Panc1 (cell line): ENCODE measurements at regions not wholly inside any gene's neighbourhood (a gene's known extent, or its start where the extent isn't known, plus 50 kb on each side); places are given as distances from the start of the nearest gene placed in this dataset.

ENCODE experiments used
- ATAC-seq: fragments of 200-7000 bp; cut with Tn5 transposase; 2 replicates; pipeline ENCODE4 v1.9.1; 2020; ENCODE audit warnings: mild to moderate bottlenecking, moderate library complexity
- BruUV-seq: library from RNA; stranded (reverse); fragments of 400-500 nt; replicated peaks from 2 replicates; lab custom pipeline; 2021; lab: Mats Ljungman, UMichigan
- CTCF ChIA-PET: fragments of 300-600 bp; sonication (Branson Sonifier 250); formaldehyde crosslinking; loops from one replicate; lab custom pipeline; 2022; ENCODE audit warnings: antibody characterized with exemption; lab: Charles Lee
- POLR2A ChIA-PET: fragments of 300-600 bp; sonication (Branson Sonifier 250); formaldehyde crosslinking; loops from one replicate; lab custom pipeline; 2022; ENCODE audit warnings: antibody characterized with exemption; lab: Charles Lee
- DNase-seq: peaks from one replicate; pipeline ENCODE4 v3.0.0-alpha.2; 2010; ENCODE audit warnings: low read depth, low spot score
- H3K27ac ChIP-seq: 2 replicates; pipeline ENCODE4 v1.5.1; 2011; ENCODE audit warnings: mild to moderate bottlenecking, low read length, inconsistent platforms
- H3K27me3 ChIP-seq: fragments of 200-500 bp; sonication (Bioruptor generic); 2 replicates; pipeline ENCODE4 v1.6.0; 2014; ENCODE audit warnings: low read length, inconsistent platforms; ENCODE audit not compliant: control insufficient read depth, insufficient read depth
- H3K36me3 ChIP-seq: fragments of 200-500 bp; sonication (Bioruptor generic); 2 replicates; pipeline ENCODE4 v1.5.1; 2014; ENCODE audit warnings: inconsistent platforms, mild to moderate bottlenecking, low read length, moderate library complexity; ENCODE audit not compliant: control insufficient read depth, insufficient read depth
- H3K4me1 ChIP-seq: 2 replicates; pipeline ENCODE4 v1.5.1; 2011; ENCODE audit warnings: inconsistent platforms, mild to moderate bottlenecking, low read length, moderate library complexity; ENCODE audit not compliant: control insufficient read depth, insufficient read depth
- H3K4me3 ChIP-seq, 2 experiments: 2 replicates each; pipeline ENCODE4 v1.5.1; 2011 to 2012; ENCODE audit warnings: low read depth in 2 of 2, low read length in 2 of 2, mild to moderate bottlenecking in 2 of 2, inconsistent platforms in 1 of 2, moderate library complexity in 1 of 2
- H3K9me3 ChIP-seq: fragments of 200-500 bp; sonication (Bioruptor generic); 2 replicates; pipeline ENCODE4 v1.5.1; 2014; ENCODE audit warnings: low read depth, mild to moderate bottlenecking, inconsistent platforms, low read length, moderate library complexity; ENCODE audit not compliant: control insufficient read depth, insufficient read depth
- POLR2AphosphoS5 ChIP-seq: IDR thresholded peaks from 2 replicates; pipeline ENCODE4 v1.6.1; 2012; ENCODE audit warnings: mild to moderate bottlenecking, low read depth, low read length, moderate library complexity
- SIN3A ChIP-seq: IDR thresholded peaks from 2 replicates; pipeline ENCODE4 v1.6.1; 2012; ENCODE audit warnings: low read depth, mild to moderate bottlenecking, low read length, moderate library complexity, borderline replicate concordance; ENCODE audit not compliant: insufficient read depth
- TCF7L2 ChIP-seq: IDR thresholded peaks from 2 replicates; pipeline ENCODE4 v1.6.1; 2011; ENCODE audit warnings: mild to moderate bottlenecking, low read depth, low read length, inconsistent platforms
- in situ Hi-C: cut with HindIII; loops from 2 replicates; pipeline ENCODE4 v1.10.0; 2016; ENCODE audit warnings: low sequenced_read_pairs, low pct_unique_long_range_greater_than_20kb
- intact Hi-C: fragments of 100-400 bp; cut with micrococcal nuclease; formaldehyde crosslinking; loops from one replicate; pipeline ENCODE4 v1.10.0; 2022; ENCODE audit not compliant: unreplicated experiment
- TF ChIP-seq, protein P1 (sequence below): fragments of 450-650 bp; IDR thresholded peaks from 2 replicates; pipeline ENCODE4 v1.5.1; 2017; ENCODE audit warnings: mild to moderate bottlenecking
- TF ChIP-seq, protein P2 (sequence below), 2 experiments: IDR thresholded peaks; 2 replicates each; pipeline ENCODE4 v1.6.1; 2011 to 2012; ENCODE audit warnings: low read depth in 2 of 2, control low read depth in 1 of 2, low read length in 1 of 2, mild to moderate bottlenecking in 1 of 2, moderate library complexity in 1 of 2; ENCODE audit not compliant: insufficient read depth in 1 of 2

DNA sequence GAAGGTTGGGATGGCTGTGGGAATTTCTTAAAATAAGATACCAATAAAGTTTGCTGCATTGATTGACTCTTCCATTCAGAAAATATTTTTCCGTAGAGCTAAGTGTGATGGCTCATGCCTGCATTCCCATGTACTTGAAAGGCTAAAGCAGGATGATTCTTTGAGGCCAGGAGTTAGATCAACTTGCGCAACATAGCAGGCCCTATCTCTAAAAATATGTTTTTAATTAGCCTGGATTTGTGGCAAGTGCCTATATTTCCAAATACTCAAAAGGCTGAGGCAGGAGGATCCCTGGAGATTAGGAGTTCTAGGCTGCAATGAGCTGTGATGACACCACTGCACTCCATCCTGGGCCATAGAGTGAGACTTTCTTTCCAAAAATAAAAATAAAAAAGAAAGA is 431.2 kb upstream of the PTCHD4 start:
- peak; percentile 45; the same call in 1 of the 2 replicates for ATAC-seq
- peaks cover 5% of the 10 kb centered on the region; the same call in 1 of the 2 replicates for H3K4me1 ChIP-seq

DNA sequence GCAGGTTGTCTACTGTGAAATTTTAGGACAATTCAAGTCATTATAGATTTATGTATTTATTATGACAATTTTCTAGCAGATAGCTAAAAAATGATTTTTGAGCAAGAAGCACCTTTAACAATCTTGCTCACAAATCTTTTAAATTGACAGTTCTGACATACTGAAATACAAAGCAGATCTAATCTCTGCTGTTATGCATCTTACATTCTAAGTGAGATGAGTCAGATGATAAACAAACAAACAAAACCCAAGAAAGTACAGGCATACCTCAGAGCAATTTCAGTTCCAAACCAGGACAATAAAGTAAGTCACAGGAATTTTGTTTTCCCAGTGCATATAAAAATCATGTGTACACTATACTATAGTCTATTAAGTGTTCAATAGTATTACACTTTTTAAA is 430.7 kb upstream of the PTCHD4 start:
- CTCF ChIA-PET = no interaction called here
- H3K27ac ChIP-seq = no peak overlapping the region

More for the DNA sequence above, 431.2 kb upstream of the PTCHD4 start:
- intact Hi-C loops (no loop called here), in situ Hi-C loops (no loop called here)
- ChIA-PET POLR2A (no interaction called here), CTCF (no interaction called here)
- no peak for TF ChIP-seq TCF7L2
- TF ChIP-seq, protein P1, sequence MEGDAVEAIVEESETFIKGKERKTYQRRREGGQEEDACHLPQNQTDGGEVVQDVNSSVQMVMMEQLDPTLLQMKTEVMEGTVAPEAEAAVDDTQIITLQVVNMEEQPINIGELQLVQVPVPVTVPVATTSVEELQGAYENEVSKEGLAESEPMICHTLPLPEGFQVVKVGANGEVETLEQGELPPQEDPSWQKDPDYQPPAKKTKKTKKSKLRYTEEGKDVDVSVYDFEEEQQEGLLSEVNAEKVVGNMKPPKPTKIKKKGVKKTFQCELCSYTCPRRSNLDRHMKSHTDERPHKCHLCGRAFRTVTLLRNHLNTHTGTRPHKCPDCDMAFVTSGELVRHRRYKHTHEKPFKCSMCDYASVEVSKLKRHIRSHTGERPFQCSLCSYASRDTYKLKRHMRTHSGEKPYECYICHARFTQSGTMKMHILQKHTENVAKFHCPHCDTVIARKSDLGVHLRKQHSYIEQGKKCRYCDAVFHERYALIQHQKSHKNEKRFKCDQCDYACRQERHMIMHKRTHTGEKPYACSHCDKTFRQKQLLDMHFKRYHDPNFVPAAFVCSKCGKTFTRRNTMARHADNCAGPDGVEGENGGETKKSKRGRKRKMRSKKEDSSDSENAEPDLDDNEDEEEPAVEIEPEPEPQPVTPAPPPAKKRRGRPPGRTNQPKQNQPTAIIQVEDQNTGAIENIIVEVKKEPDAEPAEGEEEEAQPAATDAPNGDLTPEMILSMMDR = no peak
- no peak for TF ChIP-seq SIN3A
- TF ChIP-seq, protein P2, sequence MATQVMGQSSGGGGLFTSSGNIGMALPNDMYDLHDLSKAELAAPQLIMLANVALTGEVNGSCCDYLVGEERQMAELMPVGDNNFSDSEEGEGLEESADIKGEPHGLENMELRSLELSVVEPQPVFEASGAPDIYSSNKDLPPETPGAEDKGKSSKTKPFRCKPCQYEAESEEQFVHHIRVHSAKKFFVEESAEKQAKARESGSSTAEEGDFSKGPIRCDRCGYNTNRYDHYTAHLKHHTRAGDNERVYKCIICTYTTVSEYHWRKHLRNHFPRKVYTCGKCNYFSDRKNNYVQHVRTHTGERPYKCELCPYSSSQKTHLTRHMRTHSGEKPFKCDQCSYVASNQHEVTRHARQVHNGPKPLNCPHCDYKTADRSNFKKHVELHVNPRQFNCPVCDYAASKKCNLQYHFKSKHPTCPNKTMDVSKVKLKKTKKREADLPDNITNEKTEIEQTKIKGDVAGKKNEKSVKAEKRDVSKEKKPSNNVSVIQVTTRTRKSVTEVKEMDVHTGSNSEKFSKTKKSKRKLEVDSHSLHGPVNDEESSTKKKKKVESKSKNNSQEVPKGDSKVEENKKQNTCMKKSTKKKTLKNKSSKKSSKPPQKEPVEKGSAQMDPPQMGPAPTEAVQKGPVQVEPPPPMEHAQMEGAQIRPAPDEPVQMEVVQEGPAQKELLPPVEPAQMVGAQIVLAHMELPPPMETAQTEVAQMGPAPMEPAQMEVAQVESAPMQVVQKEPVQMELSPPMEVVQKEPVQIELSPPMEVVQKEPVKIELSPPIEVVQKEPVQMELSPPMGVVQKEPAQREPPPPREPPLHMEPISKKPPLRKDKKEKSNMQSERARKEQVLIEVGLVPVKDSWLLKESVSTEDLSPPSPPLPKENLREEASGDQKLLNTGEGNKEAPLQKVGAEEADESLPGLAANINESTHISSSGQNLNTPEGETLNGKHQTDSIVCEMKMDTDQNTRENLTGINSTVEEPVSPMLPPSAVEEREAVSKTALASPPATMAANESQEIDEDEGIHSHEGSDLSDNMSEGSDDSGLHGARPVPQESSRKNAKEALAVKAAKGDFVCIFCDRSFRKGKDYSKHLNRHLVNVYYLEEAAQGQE (IDR thresholded peaks at IDR 0.05; ENCODE audit: insufficient read depth in 1 of 2, low read depth in 2 of 2, low read length in 1 of 2) = no peak
- TF ChIP-seq POLR2AphosphoS5 = no peak
- BruUV-seq = no TSS peak
- no peaks in the 10 kb centered on the region for H3K27me3 ChIP-seq
- H3K27ac ChIP-seq = peak overlapping the region; percentile 51; the same call in 1 of the 2 replicates
- DNase-seq = no peak
- no peaks in the 10 kb centered on the region for H3K9me3 ChIP-seq
- no peaks in the 10 kb centered on the region for H3K36me3 ChIP-seq
- no peak overlapping the region for H3K4me3 ChIP-seq

DNA sequence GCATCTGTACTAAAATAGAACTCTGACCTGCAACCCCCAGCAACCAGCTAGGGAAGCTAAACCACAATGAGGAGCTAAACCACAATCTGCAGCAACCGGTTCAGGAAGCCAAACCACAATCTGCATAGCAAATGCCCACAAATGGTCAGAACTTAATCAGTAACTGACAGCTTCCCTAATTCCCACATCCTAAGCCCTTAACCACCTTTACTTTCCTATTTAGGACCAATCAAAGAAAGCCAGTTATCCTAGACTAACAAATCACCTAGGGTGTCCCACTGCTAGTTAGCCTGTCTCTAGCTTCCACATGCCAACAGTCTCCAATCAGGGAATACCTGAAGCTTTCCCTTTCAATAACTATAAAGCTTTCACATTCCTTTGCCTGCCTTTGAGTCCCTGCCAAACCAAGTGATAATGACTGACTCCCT is 424.6 kb upstream of the PTCHD4 start:
- no peaks in the 10 kb centered on the region for H3K27me3 ChIP-seq
- in situ Hi-C loops = no loop called here
- intact Hi-C loops = no loop called here
- 0 out of 2 replicates have a peak, but pooled peaks cover 2% of the 10 kb centered on the region for H3K9me3 ChIP-seq
- no peaks in the 10 kb centered on the region for H3K36me3 ChIP-seq
- no TSS peak for BruUV-seq
- CTCF ChIA-PET = no interaction called here
- DNase-seq = no peak
- TF ChIP-seq TCF7L2 = no peak
- no peak for TF ChIP-seq SIN3A
- TF ChIP-seq, protein P1 = no peak
- TF ChIP-seq POLR2AphosphoS5 = no peak
- TF ChIP-seq, protein P2 (IDR thresholded peaks at IDR 0.05; ENCODE audit: insufficient read depth in 1 of 2, low read depth in 2 of 2, low read length in 1 of 2) = no peak
- no peak for ATAC-seq
- H3K4me3 ChIP-seq = no peak overlapping the region
- H3K27ac ChIP-seq = no peak overlapping the region
- H3K4me1 ChIP-seq = no peaks in the 10 kb centered on the region
- POLR2A ChIA-PET = no interaction called here

More for the DNA sequence above, 430.7 kb upstream of the PTCHD4 start:
- no peak for DNase-seq
- in situ Hi-C loops = no loop called here
- no peaks in the 10 kb centered on the region for H3K9me3 ChIP-seq
- no peaks in the 10 kb centered on the region for H3K36me3 ChIP-seq
- intact Hi-C loops = no loop called here
- peaks cover 5% of the 10 kb centered on the region; the same call in 1 of the 2 replicates for H3K4me1 ChIP-seq
- H3K27me3 ChIP-seq = no peaks in the 10 kb centered on the region
- TF ChIP-seq TCF7L2 = 0 out of 2 replicates have a peak, but pooled peaks have one; percentile 31
- TF ChIP-seq POLR2AphosphoS5 = peak; percentile 24; the same call in 1 of the 2 replicates
- TF ChIP-seq SIN3A = no peak
- POLR2A ChIA-PET = no interaction called here
- H3K4me3 ChIP-seq = no peak overlapping the region
- ATAC-seq = peak; percentile 96
- no TSS peak for BruUV-seq
